IPS-18c (cell line): ENCODE measurements at regions not wholly inside any gene's neighbourhood (a gene's known extent, or its start where the extent isn't known, plus 50 kb on each side); places are given as distances from the start of the nearest gene placed in this dataset.
"Not testable (repeated sequence)": the region's sequence is repeated elsewhere in the genome, so short reads cannot be mapped to it uniquely, and the experiment has no call there.

Source experiments
- H3K4me3 ChIP-seq: 2 replicates; pipeline ENCODE4 v1.7.0; 2013; ENCODE audit warnings: low read depth, mild to moderate bottlenecking, low read length, moderate library complexity; ENCODE audit not compliant: insufficient read depth
- H3K9me3 ChIP-seq: one replicate; pipeline ENCODE4 v1.6.1; 2013; ENCODE audit warnings: mild to moderate bottlenecking, low read length, moderate library complexity; ENCODE audit not compliant: control insufficient read depth, insufficient read depth

DNA sequence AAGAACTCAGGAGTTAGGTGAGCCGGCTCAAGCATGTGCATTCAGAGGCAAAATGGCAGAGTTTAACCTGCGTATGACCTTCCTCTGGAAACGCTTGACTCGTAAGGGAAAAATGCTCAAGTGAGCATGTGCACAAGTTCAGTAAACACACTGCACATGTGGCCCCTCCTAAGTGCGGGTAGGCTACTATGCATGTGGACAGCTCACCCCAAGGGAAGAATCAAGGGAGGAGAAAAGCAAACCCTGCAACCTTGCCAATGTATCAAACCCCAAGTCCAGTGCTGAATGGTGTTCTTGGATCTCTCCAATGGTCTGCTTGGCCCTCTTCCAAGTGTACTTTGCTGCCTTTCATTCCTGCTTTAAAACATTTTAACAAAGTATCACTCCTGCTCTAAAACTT lies 407.1 kb downstream of the ADAM29 start:
- Histone ChIP-seq H3K9me3 (no peaks in the 10 kb centered on the region), H3K4me3 (no peak overlapping the region)

DNA sequence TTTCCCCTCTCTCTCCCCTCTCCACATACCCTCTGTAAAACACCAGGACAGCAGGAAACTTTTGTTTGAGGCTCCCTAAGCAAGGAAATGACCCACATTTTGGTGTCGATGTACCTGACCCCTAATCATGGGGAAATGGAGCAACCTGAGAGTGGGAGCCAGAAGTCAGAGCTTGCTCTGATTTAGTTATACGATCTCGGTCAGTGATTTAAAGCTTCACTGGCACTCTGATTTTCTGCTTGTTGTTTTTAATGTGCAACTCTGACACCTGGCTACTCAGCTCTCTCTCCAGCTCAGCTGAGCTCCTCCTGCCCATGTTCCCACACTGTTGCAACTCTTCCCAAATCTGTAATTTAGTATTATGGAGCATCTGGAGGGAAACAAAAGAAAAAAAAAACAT lies 408.6 kb downstream of the ADAM29 start:
- H3K9me3 ChIP-seq, result no peaks in the 10 kb centered on the region
- H3K4me3 ChIP-seq, result no peak overlapping the region

DNA sequence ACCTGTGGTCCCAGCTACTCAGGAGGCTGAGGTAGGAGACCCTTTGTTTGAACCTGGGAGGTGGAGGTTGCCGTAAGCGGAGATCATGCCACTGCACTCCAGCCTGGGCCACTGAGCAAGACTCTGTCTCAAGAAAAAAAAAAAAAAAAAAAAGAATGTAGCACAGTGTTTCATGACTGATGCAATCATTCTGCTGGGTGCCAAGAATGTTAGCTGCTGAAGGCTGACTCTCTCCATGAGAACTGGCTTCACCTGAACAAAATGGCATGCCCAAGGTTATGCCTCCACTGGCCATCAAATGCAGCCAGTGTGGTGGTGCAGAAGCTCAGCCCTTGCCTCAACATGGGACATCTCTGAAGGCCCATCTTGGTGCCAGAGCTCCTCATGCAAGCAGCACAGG lies 412.1 kb downstream of the ADAM29 start:
- Histone ChIP-seq H3K9me3 (no peaks in the 10 kb centered on the region), H3K4me3 (no peak overlapping the region)

DNA sequence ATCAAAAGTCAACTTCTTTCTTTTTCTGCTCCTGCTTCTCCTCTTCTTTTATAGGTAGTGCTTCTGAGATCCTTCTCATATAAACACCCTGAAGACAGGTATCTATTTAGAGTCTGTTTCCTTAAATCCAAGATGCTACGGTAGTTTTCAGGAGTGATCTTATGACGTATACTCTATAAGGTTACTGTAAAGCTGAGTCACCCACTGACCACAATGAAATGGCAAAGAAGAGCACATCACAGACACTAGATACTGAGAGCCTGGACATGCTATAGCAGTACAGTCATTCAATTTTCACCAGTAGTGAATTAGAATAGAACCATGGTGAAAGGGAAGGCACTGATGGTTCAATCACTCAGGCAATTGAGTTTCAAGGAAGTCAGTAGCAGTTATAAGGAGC lies 412.5 kb downstream of the ADAM29 start:
- Histone ChIP-seq H3K9me3 (no peaks in the 10 kb centered on the region), H3K4me3 (no peak overlapping the region)

DNA sequence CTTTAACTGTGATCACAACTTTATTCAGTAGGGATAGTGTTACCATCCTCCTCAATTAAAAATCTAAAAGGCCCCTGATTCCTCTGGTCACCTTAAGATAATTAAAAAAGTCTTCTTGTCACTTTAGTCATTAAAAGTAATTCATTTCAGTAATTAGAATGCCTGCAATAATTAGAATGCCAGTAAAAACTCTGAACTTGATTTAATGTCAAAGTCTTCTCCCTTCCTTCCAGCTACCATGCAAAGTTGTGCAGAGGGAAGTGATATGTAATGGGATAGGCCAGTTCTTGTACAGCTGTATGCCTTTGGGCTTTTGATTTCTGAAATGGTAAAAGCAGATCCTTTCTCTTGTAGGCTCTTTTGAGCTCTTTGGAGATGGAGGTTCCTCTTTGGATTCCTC lies 417.2 kb downstream of the ADAM29 start:
- Histone ChIP-seq H3K4me3 (no peak overlapping the region), H3K9me3 (no peaks in the 10 kb centered on the region)

DNA sequence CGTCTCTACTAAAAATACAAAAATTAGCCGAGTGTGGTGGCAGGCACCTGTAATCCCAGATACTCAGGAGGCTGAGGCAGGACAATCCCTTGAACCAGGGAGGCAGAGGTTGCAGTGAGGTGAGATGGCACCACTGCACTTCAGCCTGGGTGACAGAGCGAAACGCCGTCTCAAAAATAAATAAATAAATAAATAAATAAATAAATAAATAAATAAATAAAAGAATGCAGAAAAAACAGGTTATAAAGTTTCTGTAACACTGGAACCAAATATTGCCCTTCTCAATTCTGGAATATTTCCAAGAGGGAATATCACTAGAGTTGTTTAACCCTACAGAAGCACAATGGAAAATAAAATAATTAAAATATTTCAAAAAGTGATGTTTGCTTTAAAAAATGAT lies 418.4 kb downstream of the ADAM29 start:
- H3K9me3 ChIP-seq, H3K4me3 ChIP-seq: not testable (repeated sequence)

DNA sequence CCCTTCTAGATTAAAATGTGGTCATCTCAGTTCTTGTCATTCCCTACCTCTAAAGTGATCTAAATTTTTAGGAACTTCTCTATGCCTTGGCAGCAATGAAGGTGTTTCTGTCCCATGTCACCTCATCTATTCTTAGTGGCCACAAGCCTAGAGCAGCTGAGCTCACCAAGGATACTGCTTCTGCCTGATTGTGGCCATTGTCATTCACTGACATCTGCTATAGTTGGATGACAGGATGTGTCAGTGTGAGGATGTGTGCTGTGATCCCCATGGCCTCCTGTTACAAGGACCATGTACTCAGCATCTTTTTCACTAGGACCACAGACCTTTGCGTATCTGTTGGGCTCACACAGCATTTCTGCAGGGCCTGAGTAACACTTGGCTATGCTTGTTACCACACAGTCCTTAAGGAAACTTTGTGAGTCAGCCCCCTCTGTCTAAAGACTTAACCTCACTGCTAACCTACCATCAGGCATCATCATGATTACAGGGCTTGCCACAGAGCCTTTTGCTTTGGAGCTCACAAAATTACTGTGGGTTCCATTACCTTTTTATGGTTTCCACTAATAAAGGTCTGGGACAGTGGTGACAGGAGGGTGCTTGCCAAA lies 421.0 kb downstream of the ADAM29 start:
- Histone ChIP-seq H3K4me3 (no peak overlapping the region), H3K9me3 (no peaks in the 10 kb centered on the region)

DNA sequence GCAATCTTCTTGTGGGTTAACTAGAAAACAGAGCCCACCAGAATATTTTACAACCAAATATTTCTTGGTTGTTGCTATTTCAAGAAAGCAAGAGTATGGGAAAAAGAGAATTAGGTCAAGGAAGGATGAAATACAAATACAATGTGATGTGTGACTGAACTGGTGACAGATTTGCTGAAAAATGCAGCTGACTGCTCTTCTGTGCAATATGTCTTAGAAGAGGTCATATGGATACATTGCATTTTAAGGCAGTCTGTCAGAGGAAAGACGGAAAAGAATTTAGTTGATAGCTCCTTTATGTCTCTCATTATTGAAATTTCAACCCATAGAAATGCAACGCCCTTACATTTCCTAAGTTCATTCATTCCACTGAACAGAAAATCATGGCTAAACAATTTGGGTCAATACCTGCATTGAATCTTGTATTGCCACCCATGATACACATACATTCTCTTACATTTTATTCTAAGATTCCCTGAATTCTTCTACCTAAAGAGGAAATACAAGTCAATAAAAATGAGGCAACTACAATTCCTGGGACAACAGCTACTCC lies 423.1 kb downstream of the ADAM29 start:
- Histone ChIP-seq H3K9me3 (no peaks in the 10 kb centered on the region), H3K4me3 (no peak overlapping the region)

DNA sequence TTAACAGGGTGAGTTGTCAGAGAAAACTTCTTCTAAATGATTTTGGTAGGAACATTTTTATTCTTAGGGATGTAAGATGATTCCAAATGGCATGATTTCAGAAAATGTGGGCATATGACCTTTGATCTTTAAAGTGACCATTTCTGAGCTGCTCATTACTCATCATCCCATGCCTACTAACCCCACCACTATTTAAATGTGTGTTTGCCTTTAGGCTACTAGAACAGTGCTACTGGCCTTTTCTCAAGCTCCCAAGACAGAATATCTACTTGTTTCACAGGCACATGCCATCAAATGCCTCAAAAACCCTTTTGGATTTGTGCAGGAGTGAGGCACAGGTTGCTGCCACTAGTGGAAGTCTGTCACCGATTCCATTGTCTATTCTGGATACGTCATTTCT lies 428.2 kb downstream of the ADAM29 start:
- Histone ChIP-seq H3K9me3 (no peaks in the 10 kb centered on the region), H3K4me3 (no peak overlapping the region)

DNA sequence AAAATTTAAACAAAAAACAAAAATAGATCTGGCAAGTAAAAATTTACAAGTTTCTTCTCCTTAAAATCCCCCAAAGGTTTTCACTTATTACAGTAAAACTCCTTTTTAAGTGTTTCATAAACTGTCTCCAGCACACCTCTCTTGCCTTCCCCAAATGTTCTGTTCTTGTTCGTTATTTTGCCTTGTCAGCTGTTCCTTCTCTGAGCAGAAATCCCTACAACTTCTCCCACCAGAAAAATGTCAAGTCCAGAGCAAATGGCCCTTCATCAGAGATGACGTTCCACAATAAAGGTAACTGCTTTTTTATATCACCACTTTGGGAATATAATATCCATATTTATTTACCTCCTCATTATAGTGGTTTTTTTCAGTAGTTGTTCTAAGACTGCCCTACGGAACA lies 432.1 kb downstream of the ADAM29 start:
- Histone ChIP-seq H3K9me3 (no peaks in the 10 kb centered on the region), H3K4me3 (no peak overlapping the region)

DNA sequence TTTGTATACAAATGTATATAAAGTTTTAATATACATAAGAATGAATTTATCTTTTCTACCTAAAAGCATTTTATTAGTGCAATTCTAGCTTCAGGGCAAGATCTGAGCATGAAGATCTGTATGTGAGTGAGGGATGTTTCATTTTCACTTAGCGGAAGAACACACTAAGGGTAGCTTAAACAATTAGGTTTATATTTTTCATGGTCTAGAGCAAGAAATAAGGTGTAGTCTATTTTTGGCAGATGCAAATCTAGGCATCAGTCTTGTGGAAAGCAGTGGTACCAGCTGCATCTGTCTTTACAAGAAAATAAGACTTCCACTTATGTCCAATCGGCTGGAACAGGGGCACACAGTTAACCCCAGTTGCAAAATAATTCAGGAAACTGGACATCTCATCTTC lies 433.3 kb downstream of the ADAM29 start:
- no peaks in the 10 kb centered on the region for H3K9me3 ChIP-seq
- H3K4me3 ChIP-seq, result no peak overlapping the region

DNA sequence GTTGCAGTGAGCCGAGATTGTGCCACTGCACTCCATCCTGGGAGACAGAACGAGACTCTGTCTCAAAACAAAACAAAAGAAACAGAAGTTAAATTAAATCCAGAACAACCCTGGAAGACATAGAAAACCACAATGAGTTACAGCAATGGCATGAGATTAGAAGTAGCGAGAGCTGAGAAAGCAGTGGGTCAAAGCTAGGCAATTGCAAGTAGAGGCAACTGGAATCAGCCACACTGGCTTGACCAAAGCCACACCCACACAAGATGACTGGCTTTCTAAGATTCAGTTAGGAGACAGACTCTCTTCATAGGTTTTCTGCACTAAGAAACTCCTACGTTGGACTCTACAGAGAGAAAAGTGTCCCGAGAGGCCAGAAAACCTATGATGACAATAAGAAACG lies 443.0 kb downstream of the GPM6A start:
- Histone ChIP-seq H3K9me3 (no peaks in the 10 kb centered on the region), H3K4me3 (no peak overlapping the region)

DNA sequence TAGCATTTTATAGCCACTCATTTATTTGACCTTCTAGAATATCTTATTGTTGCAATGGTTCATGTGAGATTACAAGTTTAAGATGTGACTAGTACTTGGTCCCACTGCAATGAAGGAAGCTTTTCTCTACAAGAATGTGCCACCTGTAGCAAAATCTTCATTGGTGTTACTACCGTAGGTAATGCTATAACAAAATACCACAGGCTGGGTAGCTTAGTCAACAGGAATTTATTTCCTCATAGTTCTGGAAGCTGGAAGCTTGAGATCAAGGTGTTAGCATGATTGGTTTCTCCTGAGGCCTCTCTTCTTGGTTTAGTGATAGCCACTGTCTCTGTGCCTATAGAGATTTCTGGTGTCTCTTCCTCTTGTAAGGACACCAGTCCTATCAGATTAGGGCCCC lies 441.0 kb downstream of the GPM6A start:
- peaks cover 2% of the 10 kb centered on the region for H3K9me3 ChIP-seq
- H3K4me3 ChIP-seq, result no peak overlapping the region

DNA sequence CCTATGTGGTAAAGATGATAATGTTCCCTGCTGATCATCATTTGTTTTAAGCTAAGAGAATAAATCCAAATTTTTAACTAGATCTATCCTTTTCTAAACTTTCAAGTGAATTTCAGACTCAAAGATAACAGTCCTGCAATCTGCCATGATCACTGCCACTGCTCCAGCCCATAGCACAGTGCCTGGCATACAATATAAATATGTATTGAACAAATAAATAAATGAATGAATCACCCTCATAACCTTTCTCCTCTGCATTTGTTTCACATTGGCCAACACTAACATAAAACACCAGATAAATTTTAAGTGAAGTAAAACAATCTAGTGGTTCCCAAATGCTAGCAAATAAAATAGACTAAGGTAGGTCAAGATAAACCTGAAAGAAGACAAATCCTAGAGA lies 439.0 kb downstream of the GPM6A start:
- H3K4me3 ChIP-seq, result no peak overlapping the region
- H3K9me3 ChIP-seq, result peaks cover 2% of the 10 kb centered on the region

DNA sequence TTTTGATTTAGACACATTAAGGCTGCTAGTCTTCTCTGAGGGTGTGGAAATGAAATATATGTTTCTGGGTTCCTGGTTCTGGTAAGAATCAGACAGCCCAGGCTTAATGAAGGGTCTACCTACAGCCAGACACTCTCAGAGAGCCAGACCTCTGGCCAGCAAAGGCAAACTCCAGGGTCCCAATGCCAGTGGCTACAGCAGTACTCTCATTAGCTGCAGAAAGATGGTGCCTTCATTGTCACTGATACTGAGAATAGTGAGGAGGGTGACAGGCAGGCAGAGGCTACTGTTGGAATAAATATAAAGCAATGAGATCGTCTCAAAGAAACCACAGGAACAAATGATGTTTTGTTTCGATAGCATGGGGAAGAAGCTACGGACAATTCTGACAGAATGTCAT lies 437.6 kb downstream of the GPM6A start:
- H3K4me3 ChIP-seq, result no peak overlapping the region
- H3K9me3 ChIP-seq, result peaks cover 2% of the 10 kb centered on the region

DNA sequence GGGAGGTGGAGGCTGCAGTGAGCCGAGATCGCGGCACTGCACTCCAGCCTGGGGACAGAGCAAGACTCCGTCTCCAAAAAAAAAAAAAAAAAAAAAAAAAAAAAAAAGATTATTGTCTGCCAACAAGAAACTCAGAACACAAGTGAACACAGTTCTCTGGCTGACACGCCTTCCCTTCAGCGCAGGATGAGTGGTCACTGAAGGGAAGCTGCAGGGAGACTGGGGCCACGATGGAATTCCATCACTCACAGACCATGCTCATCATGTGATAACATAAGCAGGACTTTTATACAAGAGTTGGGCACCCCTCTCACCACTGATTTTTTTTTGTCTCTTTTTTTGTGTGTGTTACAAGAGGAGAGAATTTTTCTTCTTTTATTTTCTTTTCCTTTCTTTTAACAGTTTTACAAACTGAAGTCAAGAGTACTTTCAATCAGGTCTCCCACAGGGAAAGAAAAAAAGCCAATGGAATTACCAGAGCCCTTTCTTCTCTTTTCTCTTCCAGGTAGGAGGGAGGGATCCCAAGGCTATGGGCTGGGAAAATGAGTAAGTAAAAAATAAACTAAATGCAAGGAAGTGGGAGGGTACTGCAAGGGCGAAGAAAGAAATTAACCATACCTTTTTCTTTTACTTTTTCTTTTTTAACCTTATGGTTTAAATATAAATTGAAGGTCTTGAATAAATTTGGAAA lies 435.6 kb downstream of the GPM6A start:
- Histone ChIP-seq H3K9me3 (peaks cover 2% of the 10 kb centered on the region), H3K4me3 (no peak overlapping the region)

DNA sequence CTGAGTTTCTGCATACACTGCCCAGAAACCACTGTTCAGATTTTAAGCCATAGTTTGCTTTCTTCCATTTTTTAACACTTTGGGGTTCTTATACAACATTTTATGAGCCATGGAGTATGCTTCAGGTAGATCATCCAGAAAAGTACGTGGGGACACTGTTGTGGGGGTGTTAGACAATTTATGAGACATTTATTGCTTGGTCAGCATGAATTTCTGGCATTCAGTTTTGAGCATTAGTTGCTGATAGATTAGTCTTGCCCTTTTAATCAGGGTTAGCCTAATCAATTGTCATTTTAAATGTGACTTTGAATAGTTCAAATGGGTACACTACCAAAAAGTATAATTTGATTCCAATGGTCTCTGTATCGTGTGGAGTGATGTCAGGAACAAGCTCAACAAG lies 434.9 kb downstream of the GPM6A start:
- Histone ChIP-seq H3K4me3 (no peak overlapping the region), H3K9me3 (peaks cover 2% of the 10 kb centered on the region)

DNA sequence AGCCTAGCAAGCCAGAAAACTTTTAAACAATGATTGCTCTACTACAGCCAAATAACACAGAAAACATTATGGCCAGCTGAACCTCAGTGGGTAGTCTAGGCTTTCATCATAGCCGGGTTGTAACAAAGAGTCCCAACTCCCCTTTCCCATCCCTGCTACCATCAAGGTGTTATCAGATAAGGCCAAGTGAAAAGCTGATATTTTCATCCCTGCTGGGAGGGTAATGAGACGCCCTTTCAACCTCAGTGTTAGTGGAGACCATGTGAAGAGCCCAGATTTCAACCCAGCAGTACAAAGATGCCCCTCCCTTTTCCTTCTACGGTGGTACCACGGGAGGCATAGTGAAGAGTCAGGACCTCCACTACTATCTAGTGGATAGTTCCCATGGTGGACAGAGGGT lies 433.7 kb downstream of the GPM6A start:
- Histone ChIP-seq H3K9me3 (peaks cover 2% of the 10 kb centered on the region), H3K4me3 (no peak overlapping the region)

DNA sequence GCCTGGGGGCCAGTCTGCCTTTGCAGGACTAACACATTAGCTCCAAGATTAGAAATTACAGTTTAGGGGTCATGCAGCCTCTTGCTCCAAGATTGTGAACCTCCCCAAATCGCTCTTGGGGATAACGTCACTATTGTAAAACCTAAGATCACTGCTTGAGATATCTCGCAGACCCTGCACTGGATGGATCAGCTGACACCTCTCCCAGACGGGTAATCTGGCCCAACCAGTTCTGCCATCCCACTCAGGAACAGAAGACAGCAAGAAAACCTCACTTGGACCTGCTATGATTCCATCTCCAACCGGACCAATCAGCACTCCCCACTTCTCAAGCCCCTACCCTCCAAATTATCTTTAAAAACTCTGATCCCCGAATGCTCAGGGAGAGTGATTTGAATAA lies 431.2 kb downstream of the GPM6A start:
- no peaks in the 10 kb centered on the region for H3K9me3 ChIP-seq
- H3K4me3 ChIP-seq, result no peak overlapping the region
